Testis (tissue), 2 donors: ENCODE measurements at regions not wholly inside any gene's neighbourhood (a gene's known extent, or its start where the extent isn't known, plus 50 kb on each side); places are given as distances from the start of the nearest gene placed in this dataset.

Experiments used
- POLR2A ChIP-seq: fragments of 450-650 bp; IDR thresholded peaks from one replicate; pipeline ENCODE4 v1.6.1; 2017; ENCODE audit warnings: antibody characterized with exemption, mild to moderate bottlenecking, moderate library complexity
- TF ChIP-seq, protein P1 (sequence below), 3 experiments: fragments of 450-650 bp in 2 of 3; fragments of 200-600 bp in 1 of 3; sonication (generic) in 1 of 3; IDR thresholded peaks; one replicate each; pipeline ENCODE4 v1.5.1; 2016 to 2019; ENCODE audit warnings: antibody characterized with exemption in 3 of 3, mild to moderate bottlenecking in 2 of 3, moderate library complexity in 1 of 3

DNA sequence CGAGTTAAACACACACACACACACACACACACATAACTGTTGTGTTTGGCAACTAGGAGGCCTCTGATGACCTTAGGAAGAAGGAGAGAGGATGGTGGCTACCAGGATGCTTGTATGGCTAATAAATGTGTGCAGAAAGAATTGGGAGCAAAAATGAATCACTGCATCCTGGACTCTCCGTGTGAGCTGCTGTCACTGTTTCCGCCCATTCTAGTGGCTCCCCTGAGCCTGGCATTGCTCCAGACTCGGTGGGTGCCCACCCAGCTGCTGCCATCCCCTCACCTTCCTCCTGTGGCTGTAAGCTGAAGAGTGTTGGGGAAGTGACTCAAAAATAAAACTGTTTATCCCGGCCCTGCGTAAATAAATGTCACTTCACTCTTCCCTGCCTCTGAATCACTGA is 149.5 kb upstream of the MINDY3 start:
- TF ChIP-seq, protein P1, sequence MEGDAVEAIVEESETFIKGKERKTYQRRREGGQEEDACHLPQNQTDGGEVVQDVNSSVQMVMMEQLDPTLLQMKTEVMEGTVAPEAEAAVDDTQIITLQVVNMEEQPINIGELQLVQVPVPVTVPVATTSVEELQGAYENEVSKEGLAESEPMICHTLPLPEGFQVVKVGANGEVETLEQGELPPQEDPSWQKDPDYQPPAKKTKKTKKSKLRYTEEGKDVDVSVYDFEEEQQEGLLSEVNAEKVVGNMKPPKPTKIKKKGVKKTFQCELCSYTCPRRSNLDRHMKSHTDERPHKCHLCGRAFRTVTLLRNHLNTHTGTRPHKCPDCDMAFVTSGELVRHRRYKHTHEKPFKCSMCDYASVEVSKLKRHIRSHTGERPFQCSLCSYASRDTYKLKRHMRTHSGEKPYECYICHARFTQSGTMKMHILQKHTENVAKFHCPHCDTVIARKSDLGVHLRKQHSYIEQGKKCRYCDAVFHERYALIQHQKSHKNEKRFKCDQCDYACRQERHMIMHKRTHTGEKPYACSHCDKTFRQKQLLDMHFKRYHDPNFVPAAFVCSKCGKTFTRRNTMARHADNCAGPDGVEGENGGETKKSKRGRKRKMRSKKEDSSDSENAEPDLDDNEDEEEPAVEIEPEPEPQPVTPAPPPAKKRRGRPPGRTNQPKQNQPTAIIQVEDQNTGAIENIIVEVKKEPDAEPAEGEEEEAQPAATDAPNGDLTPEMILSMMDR (IDR thresholded peaks at IDR 0.05), result no peak
- TF ChIP-seq POLR2A, result no peak
